GM23248 (cell line): ENCODE measurements at regions not wholly inside any gene's neighbourhood (a gene's known extent, or its start where the extent isn't known, plus 50 kb on each side); places are given as distances from the start of the nearest gene placed in this dataset.

Source experiments
- EZH2 ChIP-seq: fragments of 200-600 bp; sonication (generic); IDR thresholded peaks from 2 replicates; pipeline ENCODE4 v1.6.1; 2018; ENCODE audit warnings: antibody characterized with exemption, mild to moderate bottlenecking; ENCODE audit not compliant: insufficient read depth, poor library complexity, severe bottlenecking
- EZH2phosphoT487 ChIP-seq: fragments of 200-600 bp; sonication (generic); IDR thresholded peaks from 2 replicates; pipeline ENCODE4 v1.6.1; 2018; ENCODE audit warnings: antibody characterized with exemption, moderate library complexity, mild to moderate bottlenecking, low read depth; ENCODE audit not compliant: insufficient read depth

DNA sequence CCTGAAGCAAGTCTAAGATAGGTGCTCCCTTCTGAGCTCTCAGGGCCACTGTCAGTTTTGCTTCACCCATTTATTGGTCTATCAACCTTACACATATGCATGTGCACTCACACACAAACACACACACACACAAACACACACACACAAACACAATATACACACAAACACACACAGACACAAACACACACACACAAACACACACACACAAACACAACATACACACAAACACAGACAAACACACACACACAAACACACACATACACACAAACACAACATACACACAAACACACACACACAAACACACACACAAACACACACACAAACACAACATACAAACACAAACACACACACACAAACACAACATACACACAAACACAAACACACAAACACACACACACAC is 181.6 kb upstream of the KLHL29 start:
- no peak for TF ChIP-seq EZH2
- no peak for TF ChIP-seq EZH2phosphoT487
